ENCODE measurements at regions not wholly inside any gene's neighbourhood (a gene's known extent, or its start where the extent isn't known, plus 50 kb on each side); places are given as distances from the start of the nearest gene placed in this dataset.

DNA sequence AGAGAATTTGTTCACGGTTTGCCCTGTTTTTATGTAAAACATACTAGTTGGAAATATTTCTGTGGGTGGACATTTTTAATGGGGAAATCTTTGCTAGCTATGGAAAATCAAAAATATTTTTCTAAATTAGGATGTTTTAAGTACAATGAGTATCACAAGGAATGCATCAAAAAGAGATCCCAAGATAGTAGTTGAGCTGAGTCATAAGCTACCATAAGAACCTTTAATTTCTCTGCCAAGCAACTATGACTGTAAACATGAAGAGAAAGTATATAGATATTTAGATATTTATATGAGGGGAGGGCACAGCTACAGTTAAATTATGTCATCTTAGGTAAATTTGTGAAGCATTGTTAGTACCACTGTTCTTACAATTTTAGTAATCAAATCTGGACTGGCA is 646.2 kb downstream of the XIRP2 start:
- H3K36me3 Mint-ChIP-seq (ENCODE audit: low read depth), result no peaks in the 10 kb centered on the region
- intact Hi-C loops (cut with micrococcal nuclease), result no loop called here
- H3K27ac Mint-ChIP-seq, result no peak overlapping the region
- H3K4me1 Mint-ChIP-seq (ENCODE audit: low read depth), result no peaks in the 10 kb centered on the region
- H3K27me3 Mint-ChIP-seq, result no peaks in the 10 kb centered on the region
- H3K4me3 Mint-ChIP-seq, result no peak overlapping the region
- peaks cover 22% of the 10 kb centered on the region for H3K9me3 Mint-ChIP-seq

DNA sequence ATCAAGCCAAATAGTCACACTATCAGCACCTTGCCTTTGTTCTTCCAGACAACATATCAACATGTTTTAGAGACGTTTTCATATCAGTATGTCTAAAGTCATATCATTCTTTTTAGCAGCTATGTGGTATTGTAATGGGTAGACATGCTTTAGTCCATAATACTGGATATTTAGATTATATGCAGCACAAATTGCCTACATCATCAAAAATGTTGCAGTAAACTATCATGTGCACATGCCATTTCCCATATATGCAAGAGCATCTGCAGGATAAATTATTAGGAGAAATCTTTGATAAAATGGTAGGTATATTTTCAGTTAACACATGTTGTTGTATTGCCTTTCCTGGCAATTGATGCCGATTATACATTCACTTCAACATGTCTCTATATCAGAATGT is 636.5 kb downstream of the XIRP2 start:
- Mint-ChIP-seq H3K27me3 (no peaks in the 10 kb centered on the region), H3K4me1 (ENCODE audit: low read depth) (no peaks in the 10 kb centered on the region), H3K9me3 (no peaks in the 10 kb centered on the region), H3K36me3 (ENCODE audit: low read depth) (no peaks in the 10 kb centered on the region), H3K4me3 (no peak overlapping the region), H3K27ac (no peak overlapping the region)
- intact Hi-C loops (cut with micrococcal nuclease), result no loop called here

DNA sequence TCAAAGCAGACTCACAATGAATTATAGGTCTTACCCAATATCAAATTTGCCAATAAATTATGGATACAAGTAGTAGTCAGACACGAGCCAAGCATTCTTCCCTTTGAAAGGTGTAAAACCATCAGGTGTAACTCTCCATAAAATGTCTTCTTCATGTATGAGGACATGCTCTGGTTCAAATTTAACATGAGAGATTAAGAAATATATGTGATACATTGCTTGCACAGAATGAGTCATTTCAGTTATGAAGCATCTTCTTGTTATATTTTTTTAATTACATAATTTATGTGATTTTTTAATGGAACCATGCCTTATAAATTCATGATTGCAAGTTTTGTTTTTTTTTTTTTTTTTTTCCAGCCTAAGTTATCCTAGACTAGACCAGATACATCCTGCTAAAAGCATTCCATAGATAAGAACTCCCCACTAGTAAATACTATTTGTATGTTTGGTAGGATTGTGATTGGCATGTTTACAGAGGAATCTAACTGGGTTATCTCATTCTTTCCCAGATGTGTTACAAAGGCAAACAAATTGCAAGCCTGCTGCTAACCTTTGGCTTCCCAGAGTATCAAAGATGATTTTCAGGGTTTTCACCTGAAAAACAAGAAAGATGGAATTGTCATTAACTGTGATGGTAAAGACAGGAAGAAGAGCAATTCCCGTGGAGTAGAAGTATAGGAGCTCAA is 621.9 kb downstream of the XIRP2 start:
- no peak overlapping the region for H3K27ac Mint-ChIP-seq
- no peak overlapping the region for H3K4me3 Mint-ChIP-seq
- intact Hi-C loops (cut with micrococcal nuclease), result no loop called here
- H3K36me3 Mint-ChIP-seq (ENCODE audit: low read depth), result no peaks in the 10 kb centered on the region
- H3K4me1 Mint-ChIP-seq (ENCODE audit: low read depth), result no peaks in the 10 kb centered on the region
- H3K27me3 Mint-ChIP-seq, result no peaks in the 10 kb centered on the region
- H3K9me3 Mint-ChIP-seq, result no peaks in the 10 kb centered on the region

DNA sequence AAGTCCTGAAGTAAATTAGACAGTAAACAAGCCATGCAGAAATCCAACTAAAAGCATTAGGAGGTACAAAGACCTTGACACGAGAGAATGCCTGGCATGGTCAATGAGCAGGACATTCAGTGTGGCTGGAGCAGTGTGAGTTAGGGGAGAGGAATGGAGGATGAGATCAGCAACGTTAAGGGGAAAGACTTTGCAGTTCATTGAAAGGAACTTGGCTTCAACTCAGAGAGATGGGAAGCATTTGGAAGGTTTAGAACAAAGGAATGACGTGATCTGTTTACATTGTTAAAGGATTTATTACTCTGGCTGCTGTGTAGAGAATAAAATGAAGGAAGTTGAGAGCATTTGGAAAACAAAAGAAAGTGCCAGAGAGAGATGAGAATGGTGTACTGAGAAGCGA is 621.3 kb downstream of the XIRP2 start:
- intact Hi-C loops (cut with micrococcal nuclease), result no loop called here
- Mint-ChIP-seq H3K27ac (no peak overlapping the region), H3K4me1 (ENCODE audit: low read depth) (no peaks in the 10 kb centered on the region), H3K9me3 (no peaks in the 10 kb centered on the region), H3K36me3 (ENCODE audit: low read depth) (no peaks in the 10 kb centered on the region), H3K4me3 (no peak overlapping the region), H3K27me3 (no peaks in the 10 kb centered on the region)

DNA sequence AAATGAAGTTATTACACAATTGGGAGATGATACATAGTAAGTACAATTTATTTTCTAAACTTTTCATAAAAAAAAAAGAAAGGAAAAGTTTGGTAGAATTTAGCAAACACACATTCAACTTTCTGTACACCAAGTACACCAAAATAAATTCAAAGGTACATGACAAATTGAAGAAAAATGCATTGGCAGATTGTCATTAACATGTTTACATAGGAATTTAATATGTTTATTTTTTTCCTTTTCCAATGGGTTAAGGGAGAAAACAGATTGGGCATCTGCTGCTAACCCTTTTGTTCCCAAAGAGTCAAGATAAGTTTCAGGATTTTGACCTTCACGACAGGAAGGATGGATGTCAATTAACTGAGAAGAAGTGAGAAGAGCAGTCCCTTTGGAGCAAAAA is 620.4 kb downstream of the XIRP2 start:
- Mint-ChIP-seq H3K36me3 (ENCODE audit: low read depth) (no peaks in the 10 kb centered on the region), H3K4me1 (ENCODE audit: low read depth) (no peaks in the 10 kb centered on the region), H3K27ac (no peak overlapping the region), H3K4me3 (no peak overlapping the region), H3K9me3 (no peaks in the 10 kb centered on the region), H3K27me3 (no peaks in the 10 kb centered on the region)
- intact Hi-C loops (cut with micrococcal nuclease), result no loop called here

DNA sequence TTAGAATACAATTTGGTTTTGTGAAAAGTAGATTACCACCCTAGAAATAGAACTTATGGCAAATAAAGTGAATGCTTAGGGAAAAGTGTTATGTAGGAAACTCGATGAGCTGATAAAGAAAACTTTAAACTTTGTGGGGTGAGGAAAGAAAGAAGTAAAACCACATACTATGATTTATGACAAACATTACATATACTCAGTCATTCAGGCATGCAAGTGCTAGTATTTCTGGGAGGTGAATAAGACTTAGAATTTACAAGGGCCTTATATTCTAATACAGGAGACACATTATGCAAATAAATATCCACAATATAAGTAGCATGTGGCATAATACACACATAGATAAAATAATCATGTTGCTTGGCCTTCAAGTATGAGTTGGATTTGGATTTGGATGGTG is 618.1 kb downstream of the XIRP2 start:
- H3K4me1 Mint-ChIP-seq (ENCODE audit: low read depth), result no peaks in the 10 kb centered on the region
- no peaks in the 10 kb centered on the region for H3K27me3 Mint-ChIP-seq
- H3K4me3 Mint-ChIP-seq, result no peak overlapping the region
- H3K27ac Mint-ChIP-seq, result no peak overlapping the region
- intact Hi-C loops (cut with micrococcal nuclease), result no loop called here
- H3K36me3 Mint-ChIP-seq (ENCODE audit: low read depth), result no peaks in the 10 kb centered on the region
- H3K9me3 Mint-ChIP-seq, result no peaks in the 10 kb centered on the region

DNA sequence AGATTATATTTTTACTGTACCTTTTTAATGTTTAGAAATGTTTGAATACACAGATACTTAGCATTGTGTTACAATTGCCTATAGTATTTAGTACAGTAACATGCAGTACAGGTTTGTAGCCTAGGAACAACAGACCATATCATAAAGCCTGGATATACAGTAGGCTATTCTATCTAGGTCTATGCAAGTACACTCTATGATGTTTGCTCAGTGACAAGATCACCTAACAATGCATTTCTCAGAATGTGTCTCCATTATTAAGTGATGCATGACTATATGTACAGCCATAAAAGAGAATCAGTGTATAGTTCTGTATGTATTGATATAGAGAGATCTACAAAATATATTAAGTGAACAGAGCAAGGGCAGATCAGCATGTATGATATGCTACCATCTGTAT is 616.4 kb downstream of the XIRP2 start:
- Mint-ChIP-seq H3K36me3 (ENCODE audit: low read depth) (no peaks in the 10 kb centered on the region), H3K4me1 (ENCODE audit: low read depth) (no peaks in the 10 kb centered on the region), H3K27me3 (no peaks in the 10 kb centered on the region), H3K27ac (no peak overlapping the region), H3K9me3 (no peaks in the 10 kb centered on the region), H3K4me3 (no peak overlapping the region)
- intact Hi-C loops (cut with micrococcal nuclease), result no loop called here

DNA sequence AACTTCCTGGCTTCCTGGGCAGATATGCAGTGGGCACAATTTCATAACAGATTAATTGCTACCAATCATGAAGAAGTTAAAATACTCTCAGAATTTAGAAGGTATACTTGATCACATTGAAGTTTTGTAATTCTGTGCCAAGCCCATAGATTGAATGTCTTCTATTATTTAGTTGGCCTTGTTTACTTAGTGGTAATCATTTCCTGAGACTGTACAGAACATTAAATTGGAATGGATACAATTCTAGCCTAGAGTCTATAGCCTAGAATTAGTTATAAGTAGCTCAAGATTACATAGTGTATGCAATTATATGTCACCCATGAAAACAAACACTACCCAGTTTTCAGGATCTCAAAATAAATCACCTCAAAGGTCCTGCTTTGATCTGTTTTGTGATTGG is 615.8 kb downstream of the XIRP2 start:
- no peaks in the 10 kb centered on the region for H3K4me1 Mint-ChIP-seq (ENCODE audit: low read depth)
- intact Hi-C loops (cut with micrococcal nuclease), result no loop called here
- no peak overlapping the region for H3K27ac Mint-ChIP-seq
- no peaks in the 10 kb centered on the region for H3K27me3 Mint-ChIP-seq
- H3K9me3 Mint-ChIP-seq, result no peaks in the 10 kb centered on the region
- H3K36me3 Mint-ChIP-seq (ENCODE audit: low read depth), result no peaks in the 10 kb centered on the region
- no peak overlapping the region for H3K4me3 Mint-ChIP-seq

DNA sequence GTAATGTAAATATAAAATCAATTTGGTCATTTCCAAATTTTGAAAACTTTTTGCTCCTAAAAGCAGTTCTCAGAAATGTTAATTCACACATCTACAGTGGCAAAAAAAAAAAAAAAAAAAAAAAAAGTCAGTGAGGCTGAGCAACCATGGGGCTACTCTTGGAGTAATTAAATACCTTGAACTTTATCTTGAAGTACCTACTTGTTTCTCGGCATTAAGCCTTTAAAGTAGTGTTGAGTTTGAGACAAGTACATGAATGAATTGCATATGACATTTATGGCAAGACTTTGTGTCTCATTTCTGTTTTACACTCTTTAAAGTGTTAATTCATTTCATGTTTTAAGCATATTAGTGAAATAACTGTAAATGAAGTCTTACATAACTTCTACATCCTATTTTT is 613.3 kb downstream of the XIRP2 start:
- Mint-ChIP-seq H3K27me3 (no peaks in the 10 kb centered on the region), H3K4me3 (no peak overlapping the region), H3K36me3 (ENCODE audit: low read depth) (no peaks in the 10 kb centered on the region), H3K4me1 (ENCODE audit: low read depth) (no peaks in the 10 kb centered on the region), H3K27ac (no peak overlapping the region), H3K9me3 (peaks cover 9% of the 10 kb centered on the region)
- intact Hi-C loops (cut with micrococcal nuclease), result no loop called here

DNA sequence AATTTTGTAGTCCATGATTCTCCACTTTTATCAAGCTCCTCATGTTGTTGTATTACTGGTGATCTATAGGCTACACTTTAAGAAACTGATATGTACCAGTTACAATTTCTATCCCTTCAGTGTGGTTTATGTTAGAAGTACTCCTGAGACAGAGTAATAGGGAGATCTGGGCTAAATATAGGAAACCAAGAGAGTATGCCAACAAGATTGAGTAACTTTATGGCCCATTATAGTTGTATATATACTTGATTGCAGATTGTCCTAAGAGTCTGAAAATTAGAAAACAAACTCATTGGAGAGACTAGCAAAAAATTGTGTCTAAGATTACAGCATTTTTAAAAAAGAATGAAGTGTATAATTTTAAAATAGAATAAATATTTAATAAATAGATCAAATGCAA is 605.6 kb downstream of the XIRP2 start:
- Mint-ChIP-seq H3K4me3 (no peak overlapping the region), H3K27me3 (no peaks in the 10 kb centered on the region), H3K4me1 (ENCODE audit: low read depth) (no peaks in the 10 kb centered on the region), H3K9me3 (peaks cover 9% of the 10 kb centered on the region), H3K36me3 (ENCODE audit: low read depth) (no peaks in the 10 kb centered on the region), H3K27ac (no peak overlapping the region)
- intact Hi-C loops (cut with micrococcal nuclease), result no loop called here

DNA sequence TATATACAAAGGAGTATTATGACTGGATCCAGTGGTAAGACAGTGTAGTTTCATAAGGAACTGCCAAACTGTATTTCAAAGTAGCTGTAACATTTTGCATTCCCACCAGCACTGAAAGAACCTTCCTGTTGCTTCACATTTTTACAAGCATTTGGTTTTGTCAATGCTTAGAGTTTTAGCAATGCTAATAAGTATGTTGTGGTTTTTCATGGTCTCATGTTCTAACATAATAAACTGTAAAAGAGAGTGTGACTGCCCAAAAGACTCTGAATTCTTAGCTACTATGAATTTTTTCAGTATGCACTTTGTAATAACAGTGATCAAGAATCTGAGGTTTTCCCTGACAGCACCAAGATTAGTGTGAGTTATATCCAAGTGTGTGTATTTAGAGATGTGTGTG is 604.2 kb downstream of the XIRP2 start:
- Mint-ChIP-seq H3K4me1 (ENCODE audit: low read depth) (no peaks in the 10 kb centered on the region), H3K27ac (no peak overlapping the region)

DNA sequence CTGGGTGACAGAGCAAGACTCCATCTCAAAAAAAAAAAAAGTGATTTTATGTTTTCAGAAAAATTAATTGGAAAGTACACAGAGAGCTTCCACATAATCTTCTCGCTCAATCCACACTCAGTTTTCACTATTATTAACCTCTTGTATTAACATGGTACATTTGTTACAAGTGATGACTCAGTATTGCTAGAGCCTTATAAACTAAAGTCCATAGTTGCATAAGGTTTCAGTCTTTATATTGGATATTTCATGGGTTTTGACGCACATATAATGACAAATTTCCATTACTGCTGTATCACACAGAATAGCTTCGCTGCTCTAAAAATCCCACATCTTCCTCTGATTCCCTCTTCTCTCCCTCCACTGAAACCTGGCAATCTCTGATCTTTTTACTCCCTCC is 603.5 kb downstream of the XIRP2 start:
- Mint-ChIP-seq H3K9me3 (no peaks in the 10 kb centered on the region), H3K4me1 (ENCODE audit: low read depth) (no peaks in the 10 kb centered on the region), H3K4me3 (no peak overlapping the region), H3K36me3 (ENCODE audit: low read depth) (no peaks in the 10 kb centered on the region), H3K27ac (no peak overlapping the region), H3K27me3 (no peaks in the 10 kb centered on the region)
- intact Hi-C loops (cut with micrococcal nuclease), result no loop called here

More for the DNA sequence above, 604.2 kb downstream of the XIRP2 start:
- peaks cover 5% of the 10 kb centered on the region for H3K9me3 Mint-ChIP-seq
- intact Hi-C loops (cut with micrococcal nuclease), result no loop called here
- H3K27me3 Mint-ChIP-seq, result no peaks in the 10 kb centered on the region
- no peak overlapping the region for H3K4me3 Mint-ChIP-seq
- H3K36me3 Mint-ChIP-seq (ENCODE audit: low read depth), result no peaks in the 10 kb centered on the region

DNA sequence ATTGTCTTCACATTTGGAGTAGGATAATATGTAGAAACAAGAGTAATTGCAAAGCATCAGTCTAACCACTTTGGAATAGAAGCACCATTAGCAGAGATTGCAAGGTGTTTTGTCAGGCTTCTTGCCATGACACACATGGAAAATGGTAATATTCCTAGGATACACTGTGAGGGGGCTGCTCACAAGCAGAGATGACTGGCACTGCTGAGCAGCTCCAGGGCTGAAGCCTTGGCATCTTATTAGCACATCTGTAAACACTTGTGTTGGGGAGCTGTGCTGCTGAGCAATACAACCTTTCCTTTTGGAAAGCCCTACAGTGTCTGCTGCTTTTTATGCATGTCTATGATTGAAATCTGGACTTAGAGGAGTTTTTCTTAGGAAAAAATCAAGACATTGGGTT is 602.2 kb downstream of the XIRP2 start:
- Mint-ChIP-seq H3K27ac (no peak overlapping the region), H3K27me3 (no peaks in the 10 kb centered on the region), H3K36me3 (ENCODE audit: low read depth) (no peaks in the 10 kb centered on the region), H3K4me3 (no peak overlapping the region), H3K4me1 (ENCODE audit: low read depth) (no peaks in the 10 kb centered on the region), H3K9me3 (no peaks in the 10 kb centered on the region)
- intact Hi-C loops (cut with micrococcal nuclease), result no loop called here

DNA sequence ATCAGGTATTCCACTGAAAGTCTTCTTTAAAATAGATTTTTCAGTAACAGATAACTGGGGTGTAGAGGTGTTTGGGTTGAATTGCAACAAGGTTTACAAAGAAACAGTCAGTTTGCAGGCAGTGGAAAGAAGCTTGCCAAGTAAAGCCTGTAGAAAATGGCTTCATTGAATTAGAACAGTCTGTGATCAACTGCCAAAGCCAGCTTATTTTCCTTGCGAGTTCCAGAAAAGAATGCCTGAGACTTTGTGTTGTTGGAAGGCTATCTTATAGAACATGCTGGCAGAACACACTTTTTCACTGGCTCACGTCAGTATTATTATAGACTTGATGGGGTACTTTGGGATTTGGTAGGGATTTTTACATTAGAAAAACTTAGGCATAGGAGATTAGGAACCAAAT is 601.0 kb downstream of the XIRP2 start:
- Mint-ChIP-seq H3K4me3 (no peak overlapping the region), H3K27ac (no peak overlapping the region), H3K4me1 (ENCODE audit: low read depth) (no peaks in the 10 kb centered on the region), H3K9me3 (peaks cover 2% of the 10 kb centered on the region), H3K27me3 (no peaks in the 10 kb centered on the region), H3K36me3 (ENCODE audit: low read depth) (no peaks in the 10 kb centered on the region)
- intact Hi-C loops (cut with micrococcal nuclease), result no loop called here

DNA sequence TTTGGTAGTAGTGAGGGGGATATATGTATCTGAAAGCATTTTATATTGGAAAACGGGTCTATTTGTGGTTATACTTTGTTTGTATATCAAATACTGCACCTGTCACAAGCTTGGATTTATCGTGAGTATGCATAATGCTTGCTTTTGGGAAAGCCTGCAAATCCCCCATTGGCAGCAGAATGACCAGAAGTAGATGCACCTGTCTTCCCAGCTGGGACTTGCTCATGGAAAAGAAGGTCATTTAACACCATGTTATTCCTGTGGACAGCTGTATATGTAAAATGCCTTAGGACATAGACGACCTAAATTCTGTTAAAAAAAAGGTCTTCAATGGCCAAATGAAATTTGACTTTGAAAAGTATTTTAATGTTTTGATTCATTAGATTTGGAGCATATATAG is 599.4 kb downstream of the XIRP2 start:
- H3K4me3 Mint-ChIP-seq, result no peak overlapping the region
- H3K36me3 Mint-ChIP-seq (ENCODE audit: low read depth), result no peaks in the 10 kb centered on the region
- H3K27me3 Mint-ChIP-seq, result no peaks in the 10 kb centered on the region
- peaks cover 6% of the 10 kb centered on the region for H3K9me3 Mint-ChIP-seq
- no peaks in the 10 kb centered on the region for H3K4me1 Mint-ChIP-seq (ENCODE audit: low read depth)
- intact Hi-C loops (cut with micrococcal nuclease), result no loop called here
- H3K27ac Mint-ChIP-seq, result no peak overlapping the region

All from dendritic cell treated with granulocyte-macrophage colony-stimulating factor and Interleukin-4, amounts not matched to agents 40 ng/mL and 50 ng/mL, for 4 days (primary cell).